GM18519 (cell line): ENCODE measurements at regions not wholly inside any gene's neighbourhood (a gene's known extent, or its start where the extent isn't known, plus 50 kb on each side); places are given as distances from the start of the nearest gene placed in this dataset.

ENCODE experiments used
- ATAC-seq: cut with Tn5 transposase; IDR thresholded peaks from one replicate; pipeline ENCODE4 v1.9.1; 2021; ENCODE audit warnings: mild to moderate bottlenecking, moderate library complexity; ENCODE audit not compliant: unreplicated experiment, low FRiP score

GRCh38 chr4:156194896-156195295, 241.2 kb upstream of the CTSO start:
- ATAC-seq, result no peak

- ATAC-seq, result no peak
Measured at GRCh38 chr4:156193800-156194199, 240.1 kb upstream of the CTSO start.

- no peak for ATAC-seq
Measured at GRCh38 chr4:156193106-156193505, 239.4 kb upstream of the CTSO start.

- ATAC-seq, result no peak
Measured at GRCh38 chr4:156192033-156192432, 238.4 kb upstream of the CTSO start.

GRCh38 chr4:156191044-156191781, 237.5 kb upstream of the CTSO start:
- ATAC-seq, result no peak

- no peak for ATAC-seq
Measured at GRCh38 chr4:156190615-156191014, 236.9 kb upstream of the CTSO start.

GRCh38 chr4:156188596-156188995, 234.9 kb upstream of the CTSO start:
- no peak for ATAC-seq

GRCh38 chr4:156186111-156186510, 232.4 kb upstream of the CTSO start:
- ATAC-seq, result no peak

- no peak for ATAC-seq
Measured at GRCh38 chr4:156185514-156186055, 231.9 kb upstream of the CTSO start.

GRCh38 chr4:156182269-156182668, 228.6 kb upstream of the CTSO start:
- no peak for ATAC-seq

GRCh38 chr4:156177941-156178340, 224.3 kb upstream of the CTSO start:
- ATAC-seq, result no peak

GRCh38 chr4:156176896-156177295, 223.2 kb upstream of the CTSO start:
- ATAC-seq, result no peak

GRCh38 chr4:156173937-156174336, 220.3 kb upstream of the CTSO start:
- ATAC-seq, result no peak

GRCh38 chr4:156173486-156173885, 219.8 kb upstream of the CTSO start:
- ATAC-seq, result no peak

GRCh38 chr4:156169861-156170260, 216.2 kb upstream of the CTSO start:
- no peak for ATAC-seq

GRCh38 chr4:156169011-156169410, 215.3 kb upstream of the CTSO start:
- peak; percentile 63 for ATAC-seq

GRCh38 chr4:156168288-156168687, 214.6 kb upstream of the CTSO start:
- no peak for ATAC-seq

GRCh38 chr4:156158747-156159146, 205.1 kb upstream of the CTSO start:
- peak; percentile 82 for ATAC-seq

- ATAC-seq, result no peak
Measured at GRCh38 chr4:156154978-156155377, 201.3 kb upstream of the CTSO start.

- no peak for ATAC-seq
Measured at GRCh38 chr4:156146571-156146970, 192.9 kb upstream of the CTSO start.

- ATAC-seq, result no peak
Measured at GRCh38 chr4:156144961-156145360, 191.3 kb upstream of the CTSO start.

- no peak for ATAC-seq
Measured at GRCh38 chr4:156138781-156139280, 185.2 kb upstream of the CTSO start.
